ENCODE measurements at regions not wholly inside any gene's neighbourhood (a gene's known extent, or its start where the extent isn't known, plus 50 kb on each side); places are given as distances from the start of the nearest gene placed in this dataset.

DNA sequence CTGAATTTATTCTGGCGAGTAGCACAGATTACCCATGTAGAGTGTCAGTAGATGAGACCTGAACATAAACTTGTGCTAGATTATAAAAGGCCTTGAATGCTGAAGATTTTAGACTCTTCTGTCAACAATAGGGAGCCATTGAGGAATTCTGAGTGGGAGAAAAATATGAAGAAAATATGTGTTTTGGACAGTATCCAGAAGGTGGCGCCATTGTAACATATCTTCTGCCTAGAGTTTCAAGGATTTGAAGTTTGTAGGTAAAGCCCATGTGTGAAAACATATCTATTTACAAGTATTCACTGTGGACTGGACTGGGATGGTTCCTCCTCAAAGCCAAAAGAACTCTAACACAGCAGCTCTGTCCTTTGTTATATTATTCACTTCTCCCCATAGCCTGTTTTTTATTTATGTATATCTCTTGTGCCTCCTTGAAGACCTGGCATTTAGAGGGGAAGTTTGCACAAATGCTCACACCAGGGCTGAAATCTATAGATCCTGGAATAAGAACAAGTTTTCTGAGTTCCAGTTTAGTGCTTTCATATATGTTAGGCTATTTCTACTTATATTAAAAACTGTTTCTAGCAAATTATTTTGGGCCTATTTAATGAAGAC, 124.9 kb downstream of the RDH14 start:
- Histone ChIP-seq H3K9me3 (ENCODE audit: low read length) (no peaks in the 10 kb centered on the region), H3K9me2 (ENCODE audit: low read depth, low read length) (no peaks in the 10 kb centered on the region), H3K27me3 (ENCODE audit: insufficient read depth, low read length) (no peaks in the 10 kb centered on the region), H3K36me3 (ENCODE audit: insufficient read depth, low read length) (no peaks in the 10 kb centered on the region), H3K27ac (ENCODE audit: low read depth, low read length, poor library complexity, severe bottlenecking) (no peak overlapping the region), H3K4me2 (ENCODE audit: low read length) (no peak overlapping the region), H3K4me1 (ENCODE audit: insufficient read depth, low read length, severe bottlenecking) (no peaks in the 10 kb centered on the region), H3K79me2 (ENCODE audit: insufficient read depth, low read length) (no peaks in the 10 kb centered on the region), H3K4me3 (ENCODE audit: low read depth, low read length, poor library complexity, severe bottlenecking) (no peak overlapping the region), H2AFZ (ENCODE audit: low read length) (no peak overlapping the region), H3K9ac (ENCODE audit: low read length) (no peak overlapping the region), H4K20me1 (ENCODE audit: insufficient read depth, low read length) (no peaks in the 10 kb centered on the region), H3F3A (ENCODE audit: insufficient read depth, low read length) (no peaks in the 10 kb centered on the region)
- TF ChIP-seq, protein P1, sequence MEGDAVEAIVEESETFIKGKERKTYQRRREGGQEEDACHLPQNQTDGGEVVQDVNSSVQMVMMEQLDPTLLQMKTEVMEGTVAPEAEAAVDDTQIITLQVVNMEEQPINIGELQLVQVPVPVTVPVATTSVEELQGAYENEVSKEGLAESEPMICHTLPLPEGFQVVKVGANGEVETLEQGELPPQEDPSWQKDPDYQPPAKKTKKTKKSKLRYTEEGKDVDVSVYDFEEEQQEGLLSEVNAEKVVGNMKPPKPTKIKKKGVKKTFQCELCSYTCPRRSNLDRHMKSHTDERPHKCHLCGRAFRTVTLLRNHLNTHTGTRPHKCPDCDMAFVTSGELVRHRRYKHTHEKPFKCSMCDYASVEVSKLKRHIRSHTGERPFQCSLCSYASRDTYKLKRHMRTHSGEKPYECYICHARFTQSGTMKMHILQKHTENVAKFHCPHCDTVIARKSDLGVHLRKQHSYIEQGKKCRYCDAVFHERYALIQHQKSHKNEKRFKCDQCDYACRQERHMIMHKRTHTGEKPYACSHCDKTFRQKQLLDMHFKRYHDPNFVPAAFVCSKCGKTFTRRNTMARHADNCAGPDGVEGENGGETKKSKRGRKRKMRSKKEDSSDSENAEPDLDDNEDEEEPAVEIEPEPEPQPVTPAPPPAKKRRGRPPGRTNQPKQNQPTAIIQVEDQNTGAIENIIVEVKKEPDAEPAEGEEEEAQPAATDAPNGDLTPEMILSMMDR (IDR thresholded peaks at IDR 0.05; ENCODE audit: low read length), result peak; percentile 71
- TF ChIP-seq EZH2 (IDR thresholded peaks at IDR 0.05; ENCODE audit: borderline replicate concordance, low read length), result no peak

DNA sequence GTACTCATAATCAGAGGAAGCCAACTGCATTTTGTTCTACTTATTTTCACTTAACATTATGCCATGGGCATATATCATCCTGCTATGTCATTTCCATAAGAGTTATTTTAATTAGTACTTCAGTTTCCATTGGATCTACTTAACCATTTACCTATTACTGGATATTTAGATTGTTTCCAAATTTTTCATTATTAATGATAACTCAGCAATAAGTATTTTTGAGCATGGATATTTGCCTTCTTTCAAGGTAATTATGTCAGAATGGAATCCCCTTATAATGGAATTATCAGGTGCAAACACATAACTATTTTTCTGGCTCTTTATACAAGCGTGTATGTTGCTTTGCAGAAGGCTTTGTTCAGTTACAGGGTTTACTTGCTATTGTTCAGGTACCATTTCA, 126.6 kb downstream of the RDH14 start:
- TF ChIP-seq EZH2 (IDR thresholded peaks at IDR 0.05; ENCODE audit: borderline replicate concordance, low read length), result no peak
- TF ChIP-seq, protein P1 (IDR thresholded peaks at IDR 0.05; ENCODE audit: low read length), result no peak
- Histone ChIP-seq H3K9ac (ENCODE audit: low read length) (no peak overlapping the region), H3K9me2 (ENCODE audit: low read depth, low read length) (no peaks in the 10 kb centered on the region), H3K36me3 (ENCODE audit: insufficient read depth, low read length) (no peaks in the 10 kb centered on the region), H2AFZ (ENCODE audit: low read length) (no peak overlapping the region), H3K9me3 (ENCODE audit: low read length) (no peaks in the 10 kb centered on the region), H4K20me1 (ENCODE audit: insufficient read depth, low read length) (no peaks in the 10 kb centered on the region), H3K4me1 (ENCODE audit: insufficient read depth, low read length, severe bottlenecking) (no peaks in the 10 kb centered on the region), H3K79me2 (ENCODE audit: insufficient read depth, low read length) (no peaks in the 10 kb centered on the region), H3K27ac (ENCODE audit: low read depth, low read length, poor library complexity, severe bottlenecking) (no peak overlapping the region), H3K4me2 (ENCODE audit: low read length) (no peak overlapping the region), H3F3A (ENCODE audit: insufficient read depth, low read length) (no peaks in the 10 kb centered on the region), H3K27me3 (ENCODE audit: insufficient read depth, low read length) (no peaks in the 10 kb centered on the region), H3K4me3 (ENCODE audit: low read depth, low read length, poor library complexity, severe bottlenecking) (no peak overlapping the region)

- H3K9me2 ChIP-seq (ENCODE audit: low read depth, low read length), result no peaks in the 10 kb centered on the region
Measured at GRCh38 chr2:18432999-18433398, 127.5 kb downstream of the RDH14 start.

More at GRCh38 chr2:18432999-18433398, 127.5 kb downstream of the RDH14 start:
- no peak overlapping the region for H3K4me3 ChIP-seq (ENCODE audit: low read depth, low read length, poor library complexity, severe bottlenecking)
- H3K4me1 ChIP-seq (ENCODE audit: insufficient read depth, low read length, severe bottlenecking), result no peaks in the 10 kb centered on the region
- no peaks in the 10 kb centered on the region for H3K9me3 ChIP-seq (ENCODE audit: low read length)
- H3F3A ChIP-seq (ENCODE audit: insufficient read depth, low read length), result no peaks in the 10 kb centered on the region
- TF ChIP-seq, protein P1 (IDR thresholded peaks at IDR 0.05; ENCODE audit: low read length), result no peak
- TF ChIP-seq EZH2 (IDR thresholded peaks at IDR 0.05; ENCODE audit: borderline replicate concordance, low read length), result no peak
- H3K9ac ChIP-seq (ENCODE audit: low read length), result no peak overlapping the region
- no peaks in the 10 kb centered on the region for H3K79me2 ChIP-seq (ENCODE audit: insufficient read depth, low read length)
- no peak overlapping the region for H3K4me2 ChIP-seq (ENCODE audit: low read length)
- no peak overlapping the region for H3K27ac ChIP-seq (ENCODE audit: low read depth, low read length, poor library complexity, severe bottlenecking)
- H4K20me1 ChIP-seq (ENCODE audit: insufficient read depth, low read length), result no peaks in the 10 kb centered on the region
- no peak overlapping the region for H2AFZ ChIP-seq (ENCODE audit: low read length)
- no peaks in the 10 kb centered on the region for H3K27me3 ChIP-seq (ENCODE audit: insufficient read depth, low read length)
- no peaks in the 10 kb centered on the region for H3K36me3 ChIP-seq (ENCODE audit: insufficient read depth, low read length)
